OCI-LY3 (cell line): ENCODE measurements at regions not wholly inside any gene's neighbourhood (a gene's known extent, or its start where the extent isn't known, plus 50 kb on each side); places are given as distances from the start of the nearest gene placed in this dataset.
"Not testable (repeated sequence)": the region's sequence is repeated elsewhere in the genome, so short reads cannot be mapped to it uniquely, and the experiment has no call there.

Experiments used
- H2AFZ ChIP-seq: fragments of 200-600, 300-600 bp; shearing (Covaris generic); 2 replicates; pipeline ENCODE4 v1.6.0; 2014; ENCODE audit warnings: antibody characterized with exemption, low read depth, low read length
- H3K27ac ChIP-seq: fragments of 200-600, 300-600 bp; sonication (generic); 2 replicates; pipeline ENCODE4 v1.5.1; 2014; ENCODE audit warnings: mild to moderate bottlenecking, low read length, moderate library complexity, mixed read lengths
- H3K27me3 ChIP-seq: fragments of 200-600, 300-600 bp; sonication (generic); 2 replicates; pipeline ENCODE4 v1.6.1; 2014; ENCODE audit warnings: low read depth, low read length, mixed read lengths
- H3K36me3 ChIP-seq: fragments of 200-600, 300-600 bp; sonication (generic); replicated peaks from 2 replicates; pipeline ENCODE3; 2014; ENCODE audit warnings: low read depth, low read length, mixed read lengths
- H3K4me1 ChIP-seq: fragments of 300-600, 200-600 bp; sonication (generic); 2 replicates; pipeline ENCODE4 v1.6.1; 2014; ENCODE audit warnings: low read length, mixed read lengths
- H3K4me2 ChIP-seq: fragments of 200-600, 300-600 bp; sonication (generic); 2 replicates; pipeline ENCODE4 v1.6.1; 2014; ENCODE audit warnings: low read length, mixed read lengths
- H3K4me3 ChIP-seq: fragments of 300-600, 200-600 bp; sonication (generic); 2 replicates; pipeline ENCODE4 v1.5.1; 2014; ENCODE audit warnings: antibody characterized with exemption, mild to moderate bottlenecking, low read length, moderate library complexity
- H3K79me2 ChIP-seq: fragments of 300-600, 200-600 bp; shearing (Covaris generic); 2 replicates; pipeline ENCODE4 v1.6.1; 2014; ENCODE audit warnings: mild to moderate bottlenecking, low read length, mixed read lengths
- H3K9ac ChIP-seq: fragments of 300-600, 200-600 bp; shearing (Covaris generic); 2 replicates; pipeline ENCODE4 v1.6.0; 2014; ENCODE audit warnings: mild to moderate bottlenecking, low read length, moderate library complexity
- H3K9me3 ChIP-seq: fragments of 200-600, 300-600 bp; shearing (Covaris generic); 2 replicates; pipeline ENCODE4 v1.6.1; 2014; ENCODE audit warnings: low read length, mixed read lengths; ENCODE audit not compliant: insufficient read depth
- H4K20me1 ChIP-seq: fragments of 200-600, 300-600 bp; sonication (generic); 2 replicates; pipeline ENCODE4 v1.6.1; 2016; ENCODE audit warnings: low read length, mixed read lengths; ENCODE audit not compliant: insufficient read depth
- EZH2phosphoT487 ChIP-seq: fragments of 200-600 bp; shearing (Covaris generic); IDR thresholded peaks from 2 replicates; pipeline ENCODE4 v1.6.1; 2018; ENCODE audit warnings: antibody characterized with exemption, mixed run types, low read depth
- TF ChIP-seq, protein P1 (sequence below): fragments of 200-600, 300-600 bp; sonication (generic); IDR thresholded peaks from 2 replicates; pipeline ENCODE4 v1.5.1; 2014; ENCODE audit warnings: antibody characterized with exemption, low read length, low read depth

DNA sequence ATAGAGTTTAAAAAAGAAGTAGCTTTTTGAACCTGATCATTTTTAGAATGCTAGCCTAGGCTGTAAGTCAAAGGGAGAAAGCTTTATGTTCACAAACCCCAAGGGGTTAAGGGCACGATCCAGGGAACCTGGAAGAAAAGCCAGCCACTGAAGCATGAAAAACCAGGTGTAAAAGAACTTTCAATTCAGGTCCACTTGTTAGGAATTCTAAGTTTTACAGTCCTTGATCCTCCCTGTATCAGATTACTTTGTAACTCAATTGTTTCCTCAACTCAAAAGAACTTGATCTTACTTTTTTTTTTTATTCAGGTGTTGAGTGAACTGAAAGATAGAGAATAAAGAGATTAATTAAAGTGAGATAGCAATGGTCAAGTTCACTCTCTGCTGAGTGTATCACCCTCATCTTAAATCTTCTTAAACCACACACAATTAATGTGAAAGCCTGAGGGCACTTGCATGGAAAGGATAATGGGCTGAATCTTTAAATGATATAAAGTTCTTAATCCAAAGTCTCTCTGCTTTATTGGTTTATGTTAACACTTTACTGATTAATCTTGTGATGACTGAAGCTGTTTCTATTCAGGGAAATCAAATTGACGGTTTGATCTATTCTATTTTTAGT is 672.2 kb upstream of the LRRN3 start:
- Histone ChIP-seq H2AFZ (no peak overlapping the region), H3K4me1 (no peaks in the 10 kb centered on the region), H3K27ac (no peak overlapping the region), H3K27me3 (no peaks in the 10 kb centered on the region), H3K9ac (no peak overlapping the region), H3K4me3 (no peak overlapping the region), H3K4me2 (no peak overlapping the region), H3K36me3 (no peaks in the 10 kb centered on the region), H3K9me3 (no peaks in the 10 kb centered on the region), H3K79me2 (no peaks in the 10 kb centered on the region), H4K20me1 (no peaks in the 10 kb centered on the region)
- no peak for TF ChIP-seq EZH2phosphoT487
- TF ChIP-seq, protein P1, sequence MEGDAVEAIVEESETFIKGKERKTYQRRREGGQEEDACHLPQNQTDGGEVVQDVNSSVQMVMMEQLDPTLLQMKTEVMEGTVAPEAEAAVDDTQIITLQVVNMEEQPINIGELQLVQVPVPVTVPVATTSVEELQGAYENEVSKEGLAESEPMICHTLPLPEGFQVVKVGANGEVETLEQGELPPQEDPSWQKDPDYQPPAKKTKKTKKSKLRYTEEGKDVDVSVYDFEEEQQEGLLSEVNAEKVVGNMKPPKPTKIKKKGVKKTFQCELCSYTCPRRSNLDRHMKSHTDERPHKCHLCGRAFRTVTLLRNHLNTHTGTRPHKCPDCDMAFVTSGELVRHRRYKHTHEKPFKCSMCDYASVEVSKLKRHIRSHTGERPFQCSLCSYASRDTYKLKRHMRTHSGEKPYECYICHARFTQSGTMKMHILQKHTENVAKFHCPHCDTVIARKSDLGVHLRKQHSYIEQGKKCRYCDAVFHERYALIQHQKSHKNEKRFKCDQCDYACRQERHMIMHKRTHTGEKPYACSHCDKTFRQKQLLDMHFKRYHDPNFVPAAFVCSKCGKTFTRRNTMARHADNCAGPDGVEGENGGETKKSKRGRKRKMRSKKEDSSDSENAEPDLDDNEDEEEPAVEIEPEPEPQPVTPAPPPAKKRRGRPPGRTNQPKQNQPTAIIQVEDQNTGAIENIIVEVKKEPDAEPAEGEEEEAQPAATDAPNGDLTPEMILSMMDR: no peak

DNA sequence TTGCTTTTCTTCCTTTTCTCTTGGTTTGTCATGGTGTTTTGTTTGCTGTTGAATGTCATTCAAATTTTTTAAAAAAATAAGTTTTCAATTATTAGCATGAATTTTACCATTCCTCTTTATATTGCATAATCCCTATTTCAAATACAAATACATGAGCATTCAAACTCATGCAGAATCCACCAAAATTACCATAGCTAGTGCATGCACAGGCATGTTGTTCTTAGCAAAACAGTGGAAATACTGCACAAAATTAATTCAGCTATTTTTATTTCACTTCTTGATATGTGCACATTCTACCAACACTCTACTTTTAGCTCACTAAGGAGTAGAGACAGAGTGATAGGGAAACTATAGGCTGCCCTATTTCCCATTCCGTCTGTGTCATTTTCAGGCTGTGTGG is 670.1 kb upstream of the LRRN3 start:
- Histone ChIP-seq H2AFZ (no peak overlapping the region), H3K4me3 (no peak overlapping the region), H3K4me1 (no peaks in the 10 kb centered on the region), H3K36me3 (no peaks in the 10 kb centered on the region), H3K9ac (no peak overlapping the region), H4K20me1 (no peaks in the 10 kb centered on the region), H3K27ac (no peak overlapping the region), H3K9me3 (no peaks in the 10 kb centered on the region), H3K79me2 (no peaks in the 10 kb centered on the region), H3K4me2 (no peak overlapping the region), H3K27me3 (no peaks in the 10 kb centered on the region)
- TF ChIP-seq, protein P1: no peak
- TF ChIP-seq EZH2phosphoT487: no peak

DNA sequence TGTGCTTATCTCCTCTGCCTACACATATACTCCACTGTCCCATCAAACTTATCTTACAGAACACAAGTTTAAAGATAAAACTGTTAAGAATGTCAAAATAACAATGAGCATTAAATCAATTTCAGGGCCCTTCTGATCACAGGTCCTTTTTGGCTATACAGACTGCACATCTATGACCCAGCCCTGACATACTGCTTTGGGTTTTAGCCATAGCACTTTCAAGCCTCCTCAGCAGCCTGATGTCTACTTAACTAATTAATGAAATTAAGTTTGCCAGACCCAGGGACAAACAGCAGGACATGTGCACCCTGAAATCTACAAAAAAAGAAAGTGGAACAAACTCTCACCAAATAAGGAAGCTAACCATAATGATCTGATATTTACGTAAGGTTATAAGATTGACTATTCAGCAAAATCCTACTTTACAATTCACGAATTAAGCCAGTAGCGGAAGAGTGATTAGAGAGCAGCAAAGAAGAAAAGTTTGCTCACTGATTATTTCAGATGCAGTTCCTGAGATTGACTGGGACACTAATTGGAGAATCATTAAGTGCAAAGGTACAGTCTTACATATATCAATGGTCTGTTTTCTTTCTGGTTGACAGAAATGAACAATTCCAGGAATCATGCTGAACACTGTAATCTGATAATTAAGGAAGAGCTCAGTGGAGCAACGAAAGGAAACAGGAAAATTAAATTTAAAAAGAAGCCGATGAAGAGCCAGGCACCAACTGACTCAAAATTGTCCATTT is 669.3 kb upstream of the LRRN3 start:
- Histone ChIP-seq H3K27me3 (no peaks in the 10 kb centered on the region), H3K9me3 (no peaks in the 10 kb centered on the region), H3K4me1 (no peaks in the 10 kb centered on the region), H3K4me3 (no peak overlapping the region), H3K79me2 (no peaks in the 10 kb centered on the region), H4K20me1 (no peaks in the 10 kb centered on the region), H3K4me2 (no peak overlapping the region), H3K27ac (no peak overlapping the region), H3K9ac (no peak overlapping the region), H3K36me3 (no peaks in the 10 kb centered on the region), H2AFZ (no peak overlapping the region)
- TF ChIP-seq, protein P1: no peak
- TF ChIP-seq EZH2phosphoT487: no peak

DNA sequence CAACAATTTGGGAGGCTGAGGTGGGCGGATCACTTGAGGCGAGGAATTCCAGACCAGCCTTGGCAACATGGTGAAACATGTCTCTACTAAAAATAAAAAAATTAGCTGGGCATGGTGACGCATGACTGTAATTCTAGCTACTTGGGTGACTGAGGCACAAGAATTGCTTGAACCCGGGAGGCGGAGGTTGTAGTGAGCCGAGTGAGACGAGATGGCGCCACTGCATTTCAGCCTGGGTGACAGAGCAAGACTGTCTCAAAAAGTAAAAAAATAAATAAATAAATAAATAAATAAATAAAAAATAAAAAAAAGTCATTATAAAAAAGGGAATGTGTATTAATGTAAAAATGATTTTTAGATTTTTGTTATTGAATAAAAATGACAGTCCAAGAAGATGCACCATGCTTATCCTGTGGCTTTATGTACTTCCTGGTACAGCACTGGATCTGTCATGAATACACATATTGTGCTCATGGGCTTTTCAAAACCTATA is 658.8 kb upstream of the LRRN3 start:
- Histone ChIP-seq H3K9me3 (no peaks in the 10 kb centered on the region), H3K27ac (no peak overlapping the region), H3K9ac (no peak overlapping the region), H3K4me3 (no peak overlapping the region), H3K79me2 (no peaks in the 10 kb centered on the region), H2AFZ (no peak overlapping the region), H3K36me3 (no peaks in the 10 kb centered on the region), H3K27me3 (no peaks in the 10 kb centered on the region), H3K4me1 (no peaks in the 10 kb centered on the region), H3K4me2 (no peak overlapping the region), H4K20me1 (no peaks in the 10 kb centered on the region)
- TF ChIP-seq EZH2phosphoT487: no peak
- TF ChIP-seq, protein P1: no peak

DNA sequence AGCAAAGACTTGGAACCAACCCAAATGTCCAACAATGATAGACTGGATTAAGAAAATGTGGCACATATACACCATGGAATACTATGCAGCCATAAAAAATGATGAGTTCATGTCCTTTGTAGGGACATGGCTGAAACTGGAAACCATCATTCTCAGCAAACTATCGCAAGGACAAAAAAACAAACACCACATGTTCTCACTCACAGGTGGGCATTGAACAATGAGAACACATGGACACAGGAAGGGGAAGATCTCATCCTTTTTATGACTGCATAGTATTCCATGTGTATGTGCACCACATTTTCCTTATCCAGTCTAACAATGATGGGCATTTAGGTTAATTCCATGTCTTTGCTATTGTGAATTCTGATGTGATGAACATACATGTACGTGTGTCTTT is 652.0 kb upstream of the LRRN3 start:
- not testable (repeated sequence) for H3K27me3 ChIP-seq, H3K36me3 ChIP-seq, H3K9ac ChIP-seq, H3K4me2 ChIP-seq, H3K4me3 ChIP-seq, H3K9me3 ChIP-seq, H3K79me2 ChIP-seq, H2AFZ ChIP-seq, H4K20me1 ChIP-seq, H3K4me1 ChIP-seq, H3K27ac ChIP-seq
